ENCODE measurements at regions not wholly inside any gene's neighbourhood (a gene's known extent, or its start where the extent isn't known, plus 50 kb on each side); places are given as distances from the start of the nearest gene placed in this dataset.

GRCh38 chr4:122542411-122543236 is 78.2 kb downstream of the IL21 start:
- TF ChIP-seq EZH2 (IDR thresholded peaks at IDR 0.05; ENCODE audit: insufficient read depth, poor library complexity, severe bottlenecking) (no peak), EZH2phosphoT487 (IDR thresholded peaks at IDR 0.05; ENCODE audit: insufficient read depth, low read depth) (no peak)
